ENCODE measurements at regions not wholly inside any gene's neighbourhood (a gene's known extent, or its start where the extent isn't known, plus 50 kb on each side); places are given as distances from the start of the nearest gene placed in this dataset.

DNA sequence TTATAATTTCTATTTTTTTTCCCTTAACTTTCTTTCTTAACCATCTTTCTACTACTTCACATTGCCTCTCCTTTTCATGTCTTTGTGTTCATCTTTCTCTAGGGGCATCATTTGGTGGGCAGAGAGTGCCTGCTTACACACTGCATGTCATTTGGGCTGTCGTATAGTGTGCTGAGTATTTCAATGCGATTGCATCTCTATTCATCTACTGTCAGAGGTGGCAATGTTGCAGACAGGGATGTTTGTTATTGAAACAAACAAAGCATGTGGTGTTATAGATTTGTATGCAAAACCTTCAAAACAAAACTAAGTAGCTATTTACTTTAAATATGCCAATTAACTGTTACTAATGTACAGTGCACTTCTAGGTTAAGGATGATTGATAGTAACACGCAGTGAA is 141.1 kb upstream of the MEF2C start:
- TF ChIP-seq, protein P1, sequence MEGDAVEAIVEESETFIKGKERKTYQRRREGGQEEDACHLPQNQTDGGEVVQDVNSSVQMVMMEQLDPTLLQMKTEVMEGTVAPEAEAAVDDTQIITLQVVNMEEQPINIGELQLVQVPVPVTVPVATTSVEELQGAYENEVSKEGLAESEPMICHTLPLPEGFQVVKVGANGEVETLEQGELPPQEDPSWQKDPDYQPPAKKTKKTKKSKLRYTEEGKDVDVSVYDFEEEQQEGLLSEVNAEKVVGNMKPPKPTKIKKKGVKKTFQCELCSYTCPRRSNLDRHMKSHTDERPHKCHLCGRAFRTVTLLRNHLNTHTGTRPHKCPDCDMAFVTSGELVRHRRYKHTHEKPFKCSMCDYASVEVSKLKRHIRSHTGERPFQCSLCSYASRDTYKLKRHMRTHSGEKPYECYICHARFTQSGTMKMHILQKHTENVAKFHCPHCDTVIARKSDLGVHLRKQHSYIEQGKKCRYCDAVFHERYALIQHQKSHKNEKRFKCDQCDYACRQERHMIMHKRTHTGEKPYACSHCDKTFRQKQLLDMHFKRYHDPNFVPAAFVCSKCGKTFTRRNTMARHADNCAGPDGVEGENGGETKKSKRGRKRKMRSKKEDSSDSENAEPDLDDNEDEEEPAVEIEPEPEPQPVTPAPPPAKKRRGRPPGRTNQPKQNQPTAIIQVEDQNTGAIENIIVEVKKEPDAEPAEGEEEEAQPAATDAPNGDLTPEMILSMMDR (IDR thresholded peaks at IDR 0.05), result no peak
- TF ChIP-seq EP300 (IDR thresholded peaks at IDR 0.05) (no peak), POLR2AphosphoS5 (IDR thresholded peaks at IDR 0.05) (no peak), POLR2A (IDR thresholded peaks at IDR 0.05) (no peak)
